ENCODE measurements at regions not wholly inside any gene's neighbourhood (a gene's known extent, or its start where the extent isn't known, plus 50 kb on each side); places are given as distances from the start of the nearest gene placed in this dataset.

DNA sequence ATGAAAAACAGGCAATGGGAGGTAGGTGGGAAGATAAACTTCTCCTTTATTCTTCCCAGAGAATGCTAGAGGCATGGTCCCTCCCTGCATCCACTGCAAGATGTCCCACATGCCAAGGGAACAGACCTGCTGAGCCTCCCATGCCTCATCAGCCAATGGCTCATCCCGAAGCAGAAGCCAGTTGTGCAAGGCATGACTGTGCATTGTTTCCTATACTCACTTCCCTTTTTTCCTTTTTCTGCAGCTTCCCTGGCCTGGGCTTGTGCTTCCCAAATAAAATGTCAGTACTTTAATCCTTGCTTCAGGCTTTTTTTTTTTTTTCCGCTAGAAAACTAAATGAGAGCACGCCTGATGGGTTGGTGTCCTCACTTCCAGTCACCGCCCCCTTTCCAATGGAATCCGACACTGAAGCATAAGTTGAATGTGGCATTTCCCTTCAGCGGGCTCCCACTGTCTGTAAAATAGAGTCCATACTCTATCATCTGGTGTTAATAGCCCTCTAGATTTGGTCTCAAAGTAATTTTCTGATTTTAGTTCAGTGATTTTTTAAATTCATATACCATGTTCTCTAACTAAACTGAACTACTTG, 239.0 kb upstream of the JADE1 start:
- Histone ChIP-seq H3K79me2 (ENCODE audit: insufficient read depth, low read depth, low read length) (no peaks in the 10 kb centered on the region), H3K4me3 (ENCODE audit: low read depth, low read length, poor library complexity, severe bottlenecking) (no peak overlapping the region), H3K9me3 (ENCODE audit: low read length) (no peaks in the 10 kb centered on the region), H3K4me1 (ENCODE audit: insufficient read depth, low read length, poor library complexity, severe bottlenecking) (no peaks in the 10 kb centered on the region), H2AFZ (ENCODE audit: low read length) (no peak overlapping the region), H3K36me3 (ENCODE audit: insufficient read depth, low read length) (no peaks in the 10 kb centered on the region), H3K9me2 (ENCODE audit: insufficient read depth, low read length) (no peaks in the 10 kb centered on the region), H3K4me2 (ENCODE audit: low read length) (no peak overlapping the region), H3K27ac (ENCODE audit: low read depth, low read length, poor library complexity, severe bottlenecking) (no peak overlapping the region), H4K20me1 (ENCODE audit: insufficient read depth, low read length) (no peaks in the 10 kb centered on the region)
- intact Hi-C loops (cut with micrococcal nuclease; ENCODE audit: unreplicated experiment) = loop anchor here (5.0 to 10.0 kb wide), 2 partner anchors 104 to 292 kb away; no protein-coding TSS in a partner anchor
- BruUV-seq (replicated peaks) = no TSS peak
- no peak for TF ChIP-seq EZH2phosphoT487 (IDR thresholded peaks at IDR 0.05; ENCODE audit: borderline replicate concordance, low read depth, low read length)
- TF ChIP-seq, protein P1, sequence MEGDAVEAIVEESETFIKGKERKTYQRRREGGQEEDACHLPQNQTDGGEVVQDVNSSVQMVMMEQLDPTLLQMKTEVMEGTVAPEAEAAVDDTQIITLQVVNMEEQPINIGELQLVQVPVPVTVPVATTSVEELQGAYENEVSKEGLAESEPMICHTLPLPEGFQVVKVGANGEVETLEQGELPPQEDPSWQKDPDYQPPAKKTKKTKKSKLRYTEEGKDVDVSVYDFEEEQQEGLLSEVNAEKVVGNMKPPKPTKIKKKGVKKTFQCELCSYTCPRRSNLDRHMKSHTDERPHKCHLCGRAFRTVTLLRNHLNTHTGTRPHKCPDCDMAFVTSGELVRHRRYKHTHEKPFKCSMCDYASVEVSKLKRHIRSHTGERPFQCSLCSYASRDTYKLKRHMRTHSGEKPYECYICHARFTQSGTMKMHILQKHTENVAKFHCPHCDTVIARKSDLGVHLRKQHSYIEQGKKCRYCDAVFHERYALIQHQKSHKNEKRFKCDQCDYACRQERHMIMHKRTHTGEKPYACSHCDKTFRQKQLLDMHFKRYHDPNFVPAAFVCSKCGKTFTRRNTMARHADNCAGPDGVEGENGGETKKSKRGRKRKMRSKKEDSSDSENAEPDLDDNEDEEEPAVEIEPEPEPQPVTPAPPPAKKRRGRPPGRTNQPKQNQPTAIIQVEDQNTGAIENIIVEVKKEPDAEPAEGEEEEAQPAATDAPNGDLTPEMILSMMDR (conservative IDR thresholded peaks at IDR 0.05; ENCODE audit: low read length) = no peak
- CTCF ChIA-PET (ENCODE audit: unreplicated experiment) = no interaction called here
- POLR2A ChIA-PET = interaction anchor here (0.6 to 0.9 kb wide), 3 partner anchors 129 to 1942 kb away, joined by 3 read pairs; no protein-coding TSS in a partner anchor
- DNase-seq (ENCODE audit: low spot score) = no peak

DNA sequence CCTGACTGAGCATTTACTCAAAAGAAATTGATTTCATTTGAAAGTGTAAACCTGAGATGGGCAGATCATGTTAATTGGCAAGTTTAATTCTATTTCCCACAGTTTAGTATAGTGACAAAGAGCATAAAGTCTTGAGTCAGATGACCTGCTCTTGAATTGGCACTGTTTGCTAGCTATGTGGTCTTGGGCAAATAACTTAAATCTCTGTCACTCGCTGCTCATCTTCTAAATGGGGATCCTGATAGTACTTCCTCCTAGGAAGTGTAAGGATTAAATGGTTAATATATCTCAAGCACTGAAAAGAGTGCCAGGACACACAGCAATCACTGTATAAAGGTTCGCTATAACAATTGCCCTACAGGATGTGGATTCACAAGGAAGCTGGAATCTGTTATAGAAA, 242.8 kb upstream of the JADE1 start:
- H3K9me2 ChIP-seq (ENCODE audit: insufficient read depth, low read length) = no peaks in the 10 kb centered on the region
- ChIA-PET POLR2A (interaction anchor here (0.6 to 1.0 kb wide), 3 partner anchors 10 to 200 kb away, joined by 3 to 4 read pairs (median 3); no protein-coding TSS in a partner anchor), CTCF (ENCODE audit: unreplicated experiment) (no interaction called here)
- H3K4me3 ChIP-seq (ENCODE audit: low read depth, low read length, poor library complexity, severe bottlenecking) = no peak overlapping the region
- BruUV-seq (replicated peaks) = no TSS peak
- H3K27ac ChIP-seq (ENCODE audit: low read depth, low read length, poor library complexity, severe bottlenecking) = no peak overlapping the region
- H3K9me3 ChIP-seq (ENCODE audit: low read length) = no peaks in the 10 kb centered on the region
- no peak overlapping the region for H3K4me2 ChIP-seq (ENCODE audit: low read length)
- no peak for DNase-seq (ENCODE audit: low spot score)
- H3K36me3 ChIP-seq (ENCODE audit: insufficient read depth, low read length) = no peaks in the 10 kb centered on the region
- H2AFZ ChIP-seq (ENCODE audit: low read length) = no peak overlapping the region
- no peaks in the 10 kb centered on the region for H3K4me1 ChIP-seq (ENCODE audit: insufficient read depth, low read length, poor library complexity, severe bottlenecking)
- TF ChIP-seq, protein P1 (conservative IDR thresholded peaks at IDR 0.05; ENCODE audit: low read length) = no peak
- TF ChIP-seq EZH2phosphoT487 (IDR thresholded peaks at IDR 0.05; ENCODE audit: borderline replicate concordance, low read depth, low read length) = no peak
- intact Hi-C loops (cut with micrococcal nuclease; ENCODE audit: unreplicated experiment) = loop anchor here (10.0 kb wide), 1 partner anchor 372 kb away; no protein-coding TSS in a partner anchor
- H4K20me1 ChIP-seq (ENCODE audit: insufficient read depth, low read length) = no peaks in the 10 kb centered on the region
- no peaks in the 10 kb centered on the region for H3K79me2 ChIP-seq (ENCODE audit: insufficient read depth, low read depth, low read length)

DNA sequence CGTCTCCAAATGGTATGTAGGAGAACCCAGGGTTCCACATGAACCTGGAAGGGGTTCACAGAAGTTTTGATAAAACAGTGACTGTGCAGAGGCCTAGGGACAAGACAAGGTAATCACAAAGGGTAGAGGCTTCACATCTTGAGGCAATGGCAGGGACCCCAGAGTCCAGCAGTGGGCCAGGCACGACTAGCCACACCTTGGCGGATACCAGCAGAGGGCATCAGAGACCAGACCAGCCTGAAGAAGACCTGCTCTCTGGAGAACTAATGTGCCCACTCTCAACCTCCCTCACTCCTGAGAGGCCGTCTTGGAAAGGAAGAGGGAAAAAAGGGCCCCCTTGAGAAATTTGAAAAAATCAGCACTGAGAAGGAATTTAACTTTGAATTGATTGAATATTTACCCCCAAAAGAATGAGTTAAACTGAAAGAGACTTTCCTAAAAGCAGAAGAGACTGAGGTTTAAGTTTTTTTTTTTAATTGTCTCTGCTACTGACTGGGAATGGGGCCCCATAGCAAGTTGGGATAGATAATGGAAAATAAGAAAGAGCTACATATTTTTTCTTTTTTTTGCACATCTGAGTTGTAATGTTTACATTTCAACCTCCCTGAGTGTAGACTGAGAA, 243.8 kb upstream of the JADE1 start:
- Histone ChIP-seq H3K4me2 (ENCODE audit: low read length) (no peak overlapping the region), H2AFZ (ENCODE audit: low read length) (no peak overlapping the region), H3K36me3 (ENCODE audit: insufficient read depth, low read length) (no peaks in the 10 kb centered on the region), H3K27ac (ENCODE audit: low read depth, low read length, poor library complexity, severe bottlenecking) (no peak overlapping the region), H3K79me2 (ENCODE audit: insufficient read depth, low read depth, low read length) (no peaks in the 10 kb centered on the region), H3K9me3 (ENCODE audit: low read length) (no peaks in the 10 kb centered on the region), H3K4me1 (ENCODE audit: insufficient read depth, low read length, poor library complexity, severe bottlenecking) (no peaks in the 10 kb centered on the region), H3K4me3 (ENCODE audit: low read depth, low read length, poor library complexity, severe bottlenecking) (no peak overlapping the region), H3K9me2 (ENCODE audit: insufficient read depth, low read length) (no peaks in the 10 kb centered on the region), H4K20me1 (ENCODE audit: insufficient read depth, low read length) (no peaks in the 10 kb centered on the region)
- TF ChIP-seq EZH2phosphoT487 (IDR thresholded peaks at IDR 0.05; ENCODE audit: borderline replicate concordance, low read depth, low read length) = no peak
- TF ChIP-seq, protein P1 (conservative IDR thresholded peaks at IDR 0.05; ENCODE audit: low read length) = peak; percentile 64
- BruUV-seq (replicated peaks) = no TSS peak
- ChIA-PET CTCF (ENCODE audit: unreplicated experiment) (no interaction called here), POLR2A (interaction anchor here (0.8 to 1.0 kb wide), 2 partner anchors 11 to 147 kb away, joined by 3 to 4 read pairs; no protein-coding TSS in a partner anchor)
- intact Hi-C loops (cut with micrococcal nuclease; ENCODE audit: unreplicated experiment) = loop anchor here (10.0 kb wide), 1 partner anchor 371 kb away; no protein-coding TSS in a partner anchor
- DNase-seq (ENCODE audit: low spot score) = peak; percentile 33
